A673 (cell line): ENCODE measurements at regions not wholly inside any gene's neighbourhood (a gene's known extent, or its start where the extent isn't known, plus 50 kb on each side); places are given as distances from the start of the nearest gene placed in this dataset.

Source experiments
- BruUV-seq: library from RNA; stranded (reverse); fragments of 400-500 nt; replicated peaks from 2 replicates; lab custom pipeline; 2021; lab: Mats Ljungman, UMichigan
- CTCF ChIA-PET: fragments of 300-600 bp; sonication (Branson Sonifier 250); formaldehyde crosslinking; loops from one replicate; lab custom pipeline; 2022; ENCODE audit warnings: antibody characterized with exemption; lab: Charles Lee
- POLR2A ChIA-PET: fragments of 300-600 bp; sonication (Branson Sonifier 250); formaldehyde crosslinking; loops from one replicate; lab custom pipeline; 2022; ENCODE audit warnings: antibody characterized with exemption; ENCODE audit not compliant: low non-redundant PET; lab: Charles Lee
- DNase-seq: peaks from one replicate; pipeline ENCODE4 v3.0.0-alpha.2; 2015; ENCODE audit warnings: low spot score
- H3K27ac ChIP-seq: fragments of 200-600 bp; sonication (generic); 2 replicates; pipeline ENCODE4 v1.5.1; 2016; ENCODE audit warnings: mixed run types, low read depth, mild to moderate bottlenecking, mixed read lengths, antibody characterized with exemption, low read length; ENCODE audit not compliant: poor library complexity, severe bottlenecking
- H3K27me3 ChIP-seq: fragments of 200-600 bp; sonication (generic); replicated peaks from 2 replicates; pipeline ENCODE4 v1.6.1; 2017; ENCODE audit warnings: mixed run types, low read depth, mild to moderate bottlenecking, mixed read lengths, antibody characterized with exemption, low read length; ENCODE audit not compliant: insufficient read depth, poor library complexity
- H3K36me3 ChIP-seq: fragments of 200-600 bp; sonication (generic); 2 replicates; pipeline ENCODE4 v1.6.1; 2016; ENCODE audit warnings: mixed run types, mild to moderate bottlenecking, mixed read lengths, antibody characterized with exemption, low read length; ENCODE audit not compliant: insufficient read depth, poor library complexity, severe bottlenecking
- H3K4me1 ChIP-seq: fragments of 200-600 bp; sonication (generic); 2 replicates; pipeline ENCODE4 v1.6.1; 2017; ENCODE audit warnings: mixed run types, mild to moderate bottlenecking, mixed read lengths, antibody characterized with exemption, low read length; ENCODE audit not compliant: insufficient read depth, poor library complexity, severe bottlenecking
- H3K4me3 ChIP-seq: fragments of 200-600 bp; sonication (generic); 2 replicates; pipeline ENCODE4 v1.5.1; 2016; ENCODE audit warnings: low read depth, mixed run types, mild to moderate bottlenecking, mixed read lengths, low read length; ENCODE audit not compliant: poor library complexity, severe bottlenecking
- H3K9me3 ChIP-seq: fragments of 200-600 bp; sonication (generic); 2 replicates; pipeline ENCODE4 v1.6.1; 2016; ENCODE audit warnings: mixed run types, low read depth, mild to moderate bottlenecking, mixed read lengths, antibody characterized with exemption, low read length; ENCODE audit not compliant: poor library complexity, severe bottlenecking
- CTCF ChIP-seq: fragments of 300-800, 200-600 bp; sonication (generic); conservative IDR thresholded peaks from 2 replicates; pipeline ENCODE4 v1.5.1; 2017; ENCODE audit warnings: low read depth, mild to moderate bottlenecking, antibody characterized with exemption, low read length, moderate library complexity, mixed read lengths
- EZH2 ChIP-seq: fragments of 200-600 bp; sonication (generic); IDR thresholded peaks from 2 replicates; pipeline ENCODE4 v1.6.1; 2017; ENCODE audit warnings: borderline replicate concordance, low read depth, mild to moderate bottlenecking, mixed read lengths, antibody characterized with exemption, low read length; ENCODE audit not compliant: poor library complexity, severe bottlenecking
- intact Hi-C: fragments of 100-400 bp; cut with micrococcal nuclease; formaldehyde crosslinking; loops from one replicate; pipeline ENCODE4 v1.10.0; 2022; ENCODE audit not compliant: unreplicated experiment

- POLR2A ChIA-PET: no interaction called here
- Histone ChIP-seq H3K27me3 (no peaks in the 10 kb centered on the region), H3K27ac (no peak overlapping the region), H3K4me3 (no peak overlapping the region), H3K9me3 (no peaks in the 10 kb centered on the region), H3K4me1 (no peaks in the 10 kb centered on the region), H3K36me3 (no peaks in the 10 kb centered on the region)
- BruUV-seq: no TSS peak
- CTCF ChIA-PET: no interaction called here
- no peak for TF ChIP-seq EZH2
- intact Hi-C loops: no loop called here
- DNase-seq: no peak
These were observed 647.7 kb downstream of the PTPRU start for GRCh38 chr1:29883986-29884385.

GRCh38 chr1:29883411-29883832 is 647.1 kb downstream of the PTPRU start:
- POLR2A ChIA-PET: no interaction called here
- H3K36me3 ChIP-seq: no peaks in the 10 kb centered on the region
- CTCF ChIA-PET: no interaction called here
- no peaks in the 10 kb centered on the region for H3K4me1 ChIP-seq
- no TSS peak for BruUV-seq
- no peaks in the 10 kb centered on the region for H3K9me3 ChIP-seq
- no peak overlapping the region for H3K27ac ChIP-seq
- TF ChIP-seq EZH2: no peak
- TF ChIP-seq CTCF: no peak
- H3K27me3 ChIP-seq: no peaks in the 10 kb centered on the region
- DNase-seq: no peak
- H3K4me3 ChIP-seq: no peak overlapping the region
- intact Hi-C loops: no loop called here

DNA sequence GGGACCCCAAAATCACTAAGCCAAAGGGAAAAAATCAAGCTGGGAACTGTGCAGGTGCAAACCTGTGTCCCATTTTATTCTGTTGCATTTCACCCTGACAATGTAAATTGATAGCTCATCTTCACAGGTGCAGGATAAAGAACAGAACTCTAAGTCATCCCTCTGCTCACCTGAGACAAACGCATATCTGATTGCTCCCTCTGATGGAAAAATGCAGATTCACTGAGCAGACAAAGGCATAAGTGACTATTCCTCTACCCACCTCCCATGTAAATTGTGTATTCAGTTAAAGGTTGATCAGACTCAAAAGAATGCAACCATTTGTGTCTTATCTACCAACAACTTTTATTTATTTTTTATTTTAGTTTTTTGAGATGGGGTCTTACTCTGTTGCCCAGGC is 644.2 kb downstream of the PTPRU start:
- Histone ChIP-seq H3K27me3 (no peaks in the 10 kb centered on the region), H3K36me3 (no peaks in the 10 kb centered on the region), H3K4me3 (no peak overlapping the region), H3K4me1 (no peaks in the 10 kb centered on the region), H3K27ac (no peak overlapping the region), H3K9me3 (no peaks in the 10 kb centered on the region)
- intact Hi-C loops: no loop called here
- ChIA-PET CTCF (interaction anchor here (0.5 kb wide), 1 partner anchor 205 kb away, joined by 5 read pairs; no protein-coding TSS in a partner anchor), POLR2A (interaction anchor here (0.7 kb wide), 1 partner anchor 176 kb away, joined by 6 read pairs; no protein-coding TSS in a partner anchor)
- TF ChIP-seq EZH2: no peak
- TF ChIP-seq CTCF: no peak
- BruUV-seq: no TSS peak
- DNase-seq: no peak

- BruUV-seq: no TSS peak
These were observed 642.9 kb downstream of the PTPRU start for GRCh38 chr1:29879217-29879616.

More at GRCh38 chr1:29879217-29879616, 642.9 kb downstream of the PTPRU start:
- no peaks in the 10 kb centered on the region for H3K36me3 ChIP-seq
- no peaks in the 10 kb centered on the region for H3K27me3 ChIP-seq
- no peak for DNase-seq
- intact Hi-C loops: no loop called here
- no peak overlapping the region for H3K4me3 ChIP-seq
- ChIA-PET CTCF (no interaction called here), POLR2A (no interaction called here)
- H3K4me1 ChIP-seq: no peaks in the 10 kb centered on the region
- no peaks in the 10 kb centered on the region for H3K9me3 ChIP-seq
- TF ChIP-seq CTCF: no peak
- TF ChIP-seq EZH2: no peak
- no peak overlapping the region for H3K27ac ChIP-seq
